ENCODE measurements at regions not wholly inside any gene's neighbourhood (a gene's known extent, or its start where the extent isn't known, plus 50 kb on each side); places are given as distances from the start of the nearest gene placed in this dataset.

DNA sequence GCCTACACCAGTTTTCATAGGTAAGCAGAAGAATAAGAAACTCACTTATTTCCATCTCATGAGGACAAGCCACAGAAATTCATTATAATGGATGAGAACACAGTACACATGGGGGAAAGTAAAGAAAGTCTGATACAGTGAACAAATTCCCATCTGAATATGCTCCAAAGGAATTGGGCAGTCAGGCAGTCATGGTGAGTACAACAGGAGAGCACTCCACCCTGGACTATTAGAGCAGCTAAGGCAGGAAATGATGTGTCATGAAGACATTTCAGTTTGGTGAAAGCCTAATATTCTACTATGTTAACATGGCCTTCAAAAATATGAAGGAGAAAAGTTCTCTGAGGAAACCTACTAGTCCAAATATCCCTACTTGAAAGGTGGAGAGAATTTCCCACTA lies 92.0 kb upstream of the PRDX4 start:
- no peak overlapping the region for H3K27ac ChIP-seq (ENCODE audit: insufficient read depth, low read depth, low read length)
- FAIRE-seq (no peak), DNase-seq (ENCODE audit: low read depth, low spot score) (no peak)
- no peaks in the 10 kb centered on the region for H4K20me1 ChIP-seq (replicated peaks; ENCODE audit: control insufficient read depth, extremely low read depth, insufficient read depth, low read length)
- no peaks in the 10 kb centered on the region for H3K9me1 ChIP-seq (replicated peaks; ENCODE audit: control insufficient read depth, extremely low read depth, insufficient read depth, low read length)
- H2AFZ ChIP-seq (ENCODE audit: low read depth, low read length): no peak overlapping the region
- ChIA-PET POLR2A (no interaction called here), CTCF (no interaction called here)
- intact Hi-C loops (cut with micrococcal nuclease): no loop called here
- H3K4me1 ChIP-seq (ENCODE audit: control insufficient read depth, extremely low read depth, insufficient read depth, low read length): no peaks in the 10 kb centered on the region
- no peak overlapping the region for H3K4me2 ChIP-seq (ENCODE audit: insufficient read depth, low read length)
- H3K79me2 ChIP-seq (ENCODE audit: control insufficient read depth, insufficient read depth, low read length): no peaks in the 10 kb centered on the region
- no peak for TF ChIP-seq GATA2 (IDR thresholded peaks at IDR 0.05; ENCODE audit: insufficient read depth, insufficient read length, low read depth, low read length)
- TF ChIP-seq POLR2A (IDR thresholded peaks at IDR 0.05; ENCODE audit: low read depth, low read length): no peak
- TF ChIP-seq, protein P1, sequence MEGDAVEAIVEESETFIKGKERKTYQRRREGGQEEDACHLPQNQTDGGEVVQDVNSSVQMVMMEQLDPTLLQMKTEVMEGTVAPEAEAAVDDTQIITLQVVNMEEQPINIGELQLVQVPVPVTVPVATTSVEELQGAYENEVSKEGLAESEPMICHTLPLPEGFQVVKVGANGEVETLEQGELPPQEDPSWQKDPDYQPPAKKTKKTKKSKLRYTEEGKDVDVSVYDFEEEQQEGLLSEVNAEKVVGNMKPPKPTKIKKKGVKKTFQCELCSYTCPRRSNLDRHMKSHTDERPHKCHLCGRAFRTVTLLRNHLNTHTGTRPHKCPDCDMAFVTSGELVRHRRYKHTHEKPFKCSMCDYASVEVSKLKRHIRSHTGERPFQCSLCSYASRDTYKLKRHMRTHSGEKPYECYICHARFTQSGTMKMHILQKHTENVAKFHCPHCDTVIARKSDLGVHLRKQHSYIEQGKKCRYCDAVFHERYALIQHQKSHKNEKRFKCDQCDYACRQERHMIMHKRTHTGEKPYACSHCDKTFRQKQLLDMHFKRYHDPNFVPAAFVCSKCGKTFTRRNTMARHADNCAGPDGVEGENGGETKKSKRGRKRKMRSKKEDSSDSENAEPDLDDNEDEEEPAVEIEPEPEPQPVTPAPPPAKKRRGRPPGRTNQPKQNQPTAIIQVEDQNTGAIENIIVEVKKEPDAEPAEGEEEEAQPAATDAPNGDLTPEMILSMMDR (IDR thresholded peaks at IDR 0.05; ENCODE audit: extremely low read depth in 1 of 2, insufficient read depth in 1 of 2, low read depth in 1 of 2, low read length in 2 of 2): no peak
- no peak for TF ChIP-seq EZH2 (IDR thresholded peaks at IDR 0.05; ENCODE audit: borderline replicate concordance, low read depth, low read length, severe bottlenecking)
- no peak for TF ChIP-seq MYC (IDR thresholded peaks at IDR 0.05; ENCODE audit: low read depth, low read length)
- no TSS peak for BruUV-seq (replicated peaks)
- no peaks in the 10 kb centered on the region for H3K36me3 ChIP-seq (ENCODE audit: control insufficient read depth in 2 of 2, extremely low read depth in 1 of 2, insufficient read depth in 2 of 2, low read length in 2 of 2)
- dilution Hi-C loops (cut with MboI; ENCODE audit: extremely low pct_ligation_motif_present, low sequenced_read_pairs): no loop called here
- no peak overlapping the region for H3K4me3 ChIP-seq (replicated peaks in 1 of 3; ENCODE audit: insufficient read depth in 1 of 3, low read depth in 1 of 3, low read length in 3 of 3)
- H3K9ac ChIP-seq (replicated peaks; ENCODE audit: extremely low read depth, insufficient read depth, low read length): no peak overlapping the region
- no peaks in the 10 kb centered on the region for H3K9me3 ChIP-seq (replicated peaks; ENCODE audit: control insufficient read depth, insufficient read depth, low read length)
- no peaks in the 10 kb centered on the region for H3K27me3 ChIP-seq (ENCODE audit: control insufficient read depth in 2 of 2, insufficient read depth in 2 of 2, low read length in 2 of 2)

DNA sequence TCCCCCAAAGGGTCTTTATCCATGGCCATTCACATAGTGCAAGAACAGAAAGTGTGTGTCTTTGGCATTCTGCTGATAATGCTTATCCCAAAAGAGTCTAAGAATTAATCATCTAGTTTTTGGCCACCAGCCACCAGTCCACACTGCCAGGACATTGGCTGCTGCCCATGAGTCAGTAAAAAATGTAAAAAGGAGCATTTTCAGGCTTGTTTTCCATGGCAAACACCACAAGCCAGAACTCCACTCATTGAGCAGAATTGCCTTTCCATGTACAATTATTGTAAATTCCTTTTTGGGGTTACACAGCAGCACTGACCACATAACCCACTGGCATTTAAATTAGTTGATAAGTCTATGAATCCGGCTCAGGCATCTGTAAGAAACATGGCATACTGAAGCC lies 89.2 kb upstream of the PRDX4 start:
- CTCF ChIA-PET: no interaction called here
- no peaks in the 10 kb centered on the region for H3K9me3 ChIP-seq (replicated peaks; ENCODE audit: control insufficient read depth, insufficient read depth, low read length)
- intact Hi-C loops (cut with micrococcal nuclease): no loop called here
- H2AFZ ChIP-seq (ENCODE audit: low read depth, low read length): no peak overlapping the region
- no peak overlapping the region for H3K4me2 ChIP-seq (ENCODE audit: insufficient read depth, low read length)
- FAIRE-seq (no peak), DNase-seq (ENCODE audit: low read depth, low spot score) (no peak)
- TF ChIP-seq MYC (IDR thresholded peaks at IDR 0.05; ENCODE audit: low read depth, low read length) (no peak), POLR2A (IDR thresholded peaks at IDR 0.05; ENCODE audit: low read depth, low read length) (no peak), EZH2 (IDR thresholded peaks at IDR 0.05; ENCODE audit: borderline replicate concordance, low read depth, low read length, severe bottlenecking) (no peak), FOS (IDR thresholded peaks at IDR 0.05; ENCODE audit: borderline replicate concordance, insufficient read depth, low read length) (no peak), GATA2 (IDR thresholded peaks at IDR 0.05; ENCODE audit: insufficient read depth, insufficient read length, low read depth, low read length) (no peak), POLR2AphosphoS5 (IDR thresholded peaks at IDR 0.05; ENCODE audit: insufficient read depth, low read depth, low read length) (no peak), JUN (IDR thresholded peaks at IDR 0.05; ENCODE audit: borderline replicate concordance, insufficient read depth, insufficient read length, low read depth) (no peak)
- TF ChIP-seq, protein P1 (IDR thresholded peaks at IDR 0.05; ENCODE audit: extremely low read depth in 1 of 2, insufficient read depth in 1 of 2, low read depth in 1 of 2, low read length in 2 of 2): no peak
- TF ChIP-seq, protein P2, sequence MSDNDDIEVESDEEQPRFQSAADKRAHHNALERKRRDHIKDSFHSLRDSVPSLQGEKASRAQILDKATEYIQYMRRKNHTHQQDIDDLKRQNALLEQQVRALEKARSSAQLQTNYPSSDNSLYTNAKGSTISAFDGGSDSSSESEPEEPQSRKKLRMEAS (IDR thresholded peaks at IDR 0.05; ENCODE audit: insufficient read depth, insufficient read length): no peak
- no peaks in the 10 kb centered on the region for H3K79me2 ChIP-seq (ENCODE audit: control insufficient read depth, insufficient read depth, low read length)
- no peak overlapping the region for H3K9ac ChIP-seq (replicated peaks; ENCODE audit: extremely low read depth, insufficient read depth, low read length)
- H3K27me3 ChIP-seq (ENCODE audit: control insufficient read depth in 2 of 2, insufficient read depth in 2 of 2, low read length in 2 of 2): no peaks in the 10 kb centered on the region
- dilution Hi-C loops (cut with MboI; ENCODE audit: extremely low pct_ligation_motif_present, low sequenced_read_pairs): no loop called here
- no peaks in the 10 kb centered on the region for H3K4me1 ChIP-seq (ENCODE audit: control insufficient read depth, extremely low read depth, insufficient read depth, low read length)
- POLR2A ChIA-PET: no interaction called here
- H3K27ac ChIP-seq (ENCODE audit: insufficient read depth, low read depth, low read length): no peak overlapping the region
- no peaks in the 10 kb centered on the region for H3K36me3 ChIP-seq (ENCODE audit: control insufficient read depth in 2 of 2, extremely low read depth in 1 of 2, insufficient read depth in 2 of 2, low read length in 2 of 2)
- no peaks in the 10 kb centered on the region for H4K20me1 ChIP-seq (replicated peaks; ENCODE audit: control insufficient read depth, extremely low read depth, insufficient read depth, low read length)
- no peak overlapping the region for H3K4me3 ChIP-seq (replicated peaks in 1 of 3; ENCODE audit: insufficient read depth in 1 of 3, low read depth in 1 of 3, low read length in 3 of 3)
- no TSS peak for BruUV-seq (replicated peaks)
- H3K9me1 ChIP-seq (replicated peaks; ENCODE audit: control insufficient read depth, extremely low read depth, insufficient read depth, low read length): no peaks in the 10 kb centered on the region

Measured in endothelial cell of umbilical vein (primary cell).